ENCODE measurements at regions not wholly inside any gene's neighbourhood (a gene's known extent, or its start where the extent isn't known, plus 50 kb on each side); places are given as distances from the start of the nearest gene placed in this dataset.

DNA sequence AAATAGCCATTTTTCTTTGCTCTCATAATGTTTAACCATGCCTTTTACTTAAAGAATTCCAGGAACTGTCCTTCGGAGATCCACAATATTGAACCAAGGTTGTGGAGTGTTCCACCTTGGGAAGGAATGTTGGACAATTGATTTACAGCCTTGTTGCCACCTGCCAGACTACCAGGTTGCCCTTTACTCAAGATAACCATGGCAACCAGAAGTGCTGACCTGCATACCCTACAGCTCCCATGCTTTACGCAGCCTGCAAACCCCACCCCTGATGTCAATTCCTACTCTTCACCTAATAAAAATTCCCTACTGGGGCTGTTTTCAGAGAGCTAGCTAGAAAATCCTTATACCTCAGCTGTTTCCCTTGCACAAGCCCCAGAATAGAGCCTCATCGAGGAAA lies 151.0 kb upstream of the RXFP2 start:
- Histone ChIP-seq H4K20me1 (ENCODE audit: insufficient read depth, low read length) (no peaks in the 10 kb centered on the region), H3K36me3 (ENCODE audit: insufficient read depth, low read length) (no peaks in the 10 kb centered on the region), H2AFZ (ENCODE audit: low read length) (no peak overlapping the region), H3K4me3 (ENCODE audit: insufficient read depth, low read length) (no peak overlapping the region), H3K27me3 (ENCODE audit: insufficient read depth, low read length) (no peaks in the 10 kb centered on the region), H3K9me3 (ENCODE audit: low read depth, low read length) (peaks cover 2% of the 10 kb centered on the region), H3K27ac (ENCODE audit: low read depth, low read length) (no peak overlapping the region), H3K79me2 (ENCODE audit: insufficient read depth, low read length) (no peaks in the 10 kb centered on the region), H3K4me2 (ENCODE audit: insufficient read depth, low read length) (no peak overlapping the region), H3K4me1 (ENCODE audit: insufficient read depth, low read length) (peaks cover 21% of the 10 kb centered on the region)
- no peak for TF ChIP-seq CTCF (IDR thresholded peaks at IDR 0.05; ENCODE audit: extremely low read depth, low read depth, low read length)
- DNase-seq (ENCODE audit: insufficient read length, low spot score, missing footprints): no peak

DNA sequence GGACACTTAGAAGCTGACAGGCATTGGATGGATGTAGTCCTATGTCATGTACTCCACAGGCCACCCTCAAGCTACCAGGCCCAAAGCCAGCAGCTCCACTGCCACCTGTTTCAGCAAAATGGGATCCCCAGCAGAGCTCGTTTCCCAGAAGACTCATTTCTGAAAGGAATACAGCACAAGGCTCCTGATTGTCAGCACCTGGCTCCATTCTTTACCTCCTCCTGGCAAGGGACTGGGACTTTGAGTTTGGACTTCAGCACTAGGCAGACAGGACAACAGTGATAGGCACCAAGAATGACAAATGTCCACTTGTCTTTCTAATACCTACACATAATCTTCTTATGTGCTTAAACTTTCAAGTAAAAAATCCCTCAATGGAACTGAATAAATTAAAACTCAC lies 150.4 kb upstream of the RXFP2 start:
- Histone ChIP-seq H3K4me2 (ENCODE audit: insufficient read depth, low read length) (no peak overlapping the region), H3K27me3 (ENCODE audit: insufficient read depth, low read length) (no peaks in the 10 kb centered on the region), H4K20me1 (ENCODE audit: insufficient read depth, low read length) (no peaks in the 10 kb centered on the region), H2AFZ (ENCODE audit: low read length) (no peak overlapping the region), H3K4me3 (ENCODE audit: insufficient read depth, low read length) (no peak overlapping the region), H3K27ac (ENCODE audit: low read depth, low read length) (no peak overlapping the region), H3K36me3 (ENCODE audit: insufficient read depth, low read length) (no peaks in the 10 kb centered on the region), H3K4me1 (ENCODE audit: insufficient read depth, low read length) (peaks cover 22% of the 10 kb centered on the region), H3K79me2 (ENCODE audit: insufficient read depth, low read length) (no peaks in the 10 kb centered on the region), H3K9me3 (ENCODE audit: low read depth, low read length) (peaks cover 2% of the 10 kb centered on the region)
- TF ChIP-seq CTCF (IDR thresholded peaks at IDR 0.05; ENCODE audit: extremely low read depth, low read depth, low read length): no peak
- DNase-seq (ENCODE audit: insufficient read length, low spot score, missing footprints): no peak

- H3K4me1 ChIP-seq (ENCODE audit: insufficient read depth, low read length): peaks cover 44% of the 10 kb centered on the region
- no peaks in the 10 kb centered on the region for H3K79me2 ChIP-seq (ENCODE audit: insufficient read depth, low read length)
- no peaks in the 10 kb centered on the region for H3K9me3 ChIP-seq (ENCODE audit: low read depth, low read length)
- H3K36me3 ChIP-seq (ENCODE audit: insufficient read depth, low read length): no peaks in the 10 kb centered on the region
- no peak overlapping the region for H3K4me3 ChIP-seq (ENCODE audit: insufficient read depth, low read length)
- no peak overlapping the region for H3K27ac ChIP-seq (ENCODE audit: low read depth, low read length)
- no peaks in the 10 kb centered on the region for H3K27me3 ChIP-seq (ENCODE audit: insufficient read depth, low read length)
- no peak overlapping the region for H3K4me2 ChIP-seq (ENCODE audit: insufficient read depth, low read length)
- no peaks in the 10 kb centered on the region for H4K20me1 ChIP-seq (ENCODE audit: insufficient read depth, low read length)
- H2AFZ ChIP-seq (ENCODE audit: low read length): peak overlapping the region; percentile 40
- DNase-seq (ENCODE audit: insufficient read length, low spot score, missing footprints): no peak
- TF ChIP-seq CTCF (IDR thresholded peaks at IDR 0.05; ENCODE audit: extremely low read depth, low read depth, low read length): no peak
These were observed 147.6 kb upstream of the RXFP2 start for GRCh38 chr13:31591642-31592233.

DNA sequence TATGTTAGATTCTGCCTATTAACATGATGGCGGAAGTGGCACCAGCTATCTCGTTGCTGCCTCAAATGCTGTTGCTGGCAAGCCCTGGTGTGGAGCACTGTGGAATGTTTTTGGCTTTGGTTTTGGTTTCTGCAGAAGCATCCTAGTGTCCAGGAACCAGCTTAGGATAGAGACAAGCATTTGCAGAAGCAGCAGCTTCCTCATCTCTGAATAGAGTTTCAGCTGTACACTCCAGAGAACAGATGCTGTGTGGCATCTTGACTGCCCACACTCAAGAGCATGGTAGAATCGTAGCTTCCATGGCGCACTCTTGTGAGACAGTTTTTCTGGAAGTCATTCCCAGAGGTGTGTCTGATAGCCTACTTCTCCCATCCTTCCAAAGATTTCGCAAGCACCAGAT lies 145.3 kb upstream of the RXFP2 start:
- H3K4me1 ChIP-seq (ENCODE audit: insufficient read depth, low read length): peaks cover 30% of the 10 kb centered on the region
- no peak overlapping the region for H3K4me3 ChIP-seq (ENCODE audit: insufficient read depth, low read length)
- no peak overlapping the region for H2AFZ ChIP-seq (ENCODE audit: low read length)
- no peaks in the 10 kb centered on the region for H3K79me2 ChIP-seq (ENCODE audit: insufficient read depth, low read length)
- H3K9me3 ChIP-seq (ENCODE audit: low read depth, low read length): no peaks in the 10 kb centered on the region
- no peak overlapping the region for H3K4me2 ChIP-seq (ENCODE audit: insufficient read depth, low read length)
- no peaks in the 10 kb centered on the region for H3K36me3 ChIP-seq (ENCODE audit: insufficient read depth, low read length)
- no peak for TF ChIP-seq CTCF (IDR thresholded peaks at IDR 0.05; ENCODE audit: extremely low read depth, low read depth, low read length)
- no peak overlapping the region for H3K27ac ChIP-seq (ENCODE audit: low read depth, low read length)
- no peaks in the 10 kb centered on the region for H4K20me1 ChIP-seq (ENCODE audit: insufficient read depth, low read length)
- H3K27me3 ChIP-seq (ENCODE audit: insufficient read depth, low read length): no peaks in the 10 kb centered on the region
- DNase-seq (ENCODE audit: insufficient read length, low spot score, missing footprints): no peak

All from osteoblast (primary cell).